HTR-8/SVneo (cell line): ENCODE measurements at regions not wholly inside any gene's neighbourhood (a gene's known extent, or its start where the extent isn't known, plus 50 kb on each side); places are given as distances from the start of the nearest gene placed in this dataset.
"Not testable (repeated sequence)": the region's sequence is repeated elsewhere in the genome, so short reads cannot be mapped to it uniquely, and the experiment has no call there.

Source experiments
- DNase-seq: peaks from one replicate; pipeline ENCODE4 v3.0.0; 2011; ENCODE audit warnings: low spot score, mixed read lengths; ENCODE audit not compliant: insufficient read length
- FAIRE-seq: peaks from 2 replicates; lab custom pipeline; 2011; peaks lifted over from hg19 to GRCh38; lab: Jason Lieb, UNC

DNA sequence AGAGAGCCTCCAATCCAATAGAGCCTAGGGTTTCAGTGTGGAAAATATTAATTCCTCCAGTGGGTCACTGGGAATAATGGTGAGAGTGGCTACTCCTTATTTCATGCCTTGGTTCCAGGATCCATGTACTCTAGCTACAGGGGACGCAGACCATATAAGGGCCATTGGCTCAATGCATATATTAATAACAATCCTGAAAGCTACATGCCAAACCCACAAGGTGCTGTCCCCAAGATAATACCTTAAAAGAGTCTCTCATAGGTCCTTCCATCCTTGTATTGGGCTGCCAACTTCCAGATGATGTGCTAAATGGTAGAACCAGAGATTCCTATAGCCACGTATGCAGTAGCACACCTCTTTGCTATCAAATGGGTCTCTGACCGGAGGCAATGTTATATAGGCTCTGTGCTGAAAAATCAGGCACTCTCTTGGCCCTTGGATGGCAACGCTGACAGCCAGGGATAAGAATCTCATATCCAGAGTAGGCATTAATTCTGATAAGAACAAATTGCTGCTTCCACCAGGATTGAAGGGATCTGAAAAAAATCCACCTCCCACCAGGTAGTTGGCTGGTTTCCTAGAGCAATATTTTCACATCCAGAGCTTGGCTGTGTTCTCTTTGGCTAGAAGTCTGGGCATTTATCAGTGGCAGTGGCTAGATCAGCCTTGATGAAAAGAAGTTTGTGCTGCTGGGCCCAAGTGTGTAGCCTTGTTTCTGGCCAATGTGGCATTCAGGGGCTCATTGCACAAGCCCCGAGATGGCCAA, 218.1 kb upstream of the MGAT5 start:
- no peak for FAIRE-seq
- no peak for DNase-seq

- DNase-seq (no peak), FAIRE-seq (no peak)
Measured at GRCh38 chr2:134039912-134040581, 213.8 kb upstream of the MGAT5 start.

GRCh38 chr2:134040626-134041172, 213.2 kb upstream of the MGAT5 start:
- not testable (repeated sequence) for DNase-seq, FAIRE-seq

DNA sequence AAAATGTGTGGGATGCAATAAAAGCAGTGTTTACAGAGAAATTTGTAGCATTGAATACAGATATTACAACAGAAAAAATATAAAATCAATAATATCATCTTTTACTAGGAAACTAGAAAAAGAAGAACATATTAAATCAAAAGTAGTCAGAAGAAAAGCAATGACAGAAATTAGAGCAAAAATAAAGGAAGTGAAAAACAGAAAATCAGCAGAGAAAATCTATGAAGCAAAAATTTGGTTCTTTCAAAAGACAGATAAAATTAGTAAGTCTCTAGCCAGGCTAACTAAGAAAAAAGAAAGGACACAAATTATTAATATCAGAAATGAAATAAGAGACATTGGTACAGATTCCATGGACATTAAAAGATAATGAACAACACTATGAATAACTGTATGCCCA, 212.0 kb upstream of the MGAT5 start:
- no peak for DNase-seq
- FAIRE-seq, result no peak

- FAIRE-seq, DNase-seq: not testable (repeated sequence)
Measured at GRCh38 chr2:134043028-134043427, 210.8 kb upstream of the MGAT5 start.

DNA sequence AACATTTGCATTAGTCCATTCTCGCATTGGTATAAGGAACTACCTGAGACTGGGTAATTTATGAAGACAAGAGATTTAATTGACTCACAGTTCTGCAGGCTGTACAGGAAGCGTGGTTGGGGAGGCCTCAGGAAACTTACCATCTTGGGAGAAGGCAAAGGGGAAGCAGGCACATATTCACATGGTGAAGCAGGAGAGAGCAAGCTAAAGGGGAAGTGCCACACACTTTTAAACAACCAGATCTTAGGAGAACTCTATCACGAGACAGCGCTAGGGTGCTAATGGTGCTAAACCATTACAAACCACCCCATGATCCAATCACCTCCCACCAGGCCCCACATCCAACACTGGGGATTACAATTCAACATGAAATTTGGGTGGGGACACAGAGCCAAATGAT, 201.7 kb upstream of the MGAT5 start:
- FAIRE-seq (no peak), DNase-seq (no peak)

- no peak for FAIRE-seq
- DNase-seq, result no peak
Measured at GRCh38 chr2:134056173-134056572, 197.7 kb upstream of the MGAT5 start.

GRCh38 chr2:134061066-134061465, 192.8 kb upstream of the MGAT5 start:
- not testable (repeated sequence) for DNase-seq, FAIRE-seq

DNA sequence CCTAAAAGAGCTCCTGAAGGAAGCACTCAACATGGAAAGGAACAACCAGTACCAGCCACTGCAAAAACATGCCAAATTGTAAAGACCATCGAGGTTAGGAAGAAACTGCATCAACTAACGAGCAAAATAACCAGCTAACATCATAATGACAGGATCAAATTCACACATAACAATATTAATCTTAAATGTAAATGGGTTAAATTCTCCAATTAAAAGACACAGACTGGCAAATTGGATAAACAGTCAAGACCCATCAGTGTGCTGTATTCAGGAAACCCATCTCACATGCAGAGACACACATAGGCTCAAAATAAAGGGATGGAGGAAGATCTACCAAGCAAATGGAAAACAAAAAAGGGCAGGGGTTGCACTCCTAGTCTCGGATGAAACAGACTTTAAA, 191.6 kb upstream of the MGAT5 start:
- not testable (repeated sequence) for FAIRE-seq

DNA sequence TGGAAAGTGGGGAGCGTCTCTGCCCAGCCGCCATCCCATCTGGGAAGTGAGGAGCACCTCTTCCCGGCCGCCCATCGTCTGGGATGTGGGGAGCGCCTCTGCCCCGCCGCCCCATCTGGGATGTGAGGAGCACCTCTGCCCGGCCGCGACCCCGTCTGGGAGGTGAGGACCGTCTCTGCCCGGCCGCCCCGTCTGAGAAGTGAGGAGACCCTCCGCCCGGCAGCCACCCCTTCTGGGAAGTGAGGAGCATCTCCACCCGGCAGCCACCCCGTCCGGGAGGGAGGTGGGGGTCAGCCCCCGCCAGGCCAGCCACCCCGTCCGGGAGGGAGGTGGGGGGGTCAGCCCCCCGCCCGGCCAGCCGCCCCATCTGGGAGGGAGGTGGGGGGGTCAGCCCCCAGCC, 190.0 kb upstream of the MGAT5 start:
- not testable (repeated sequence) for FAIRE-seq, DNase-seq

More for the DNA sequence above, 191.6 kb upstream of the MGAT5 start:
- not testable (repeated sequence) for DNase-seq

- no peak for FAIRE-seq
- DNase-seq, result no peak
Measured at GRCh38 chr2:134070281-134070741, 183.6 kb upstream of the MGAT5 start.

DNA sequence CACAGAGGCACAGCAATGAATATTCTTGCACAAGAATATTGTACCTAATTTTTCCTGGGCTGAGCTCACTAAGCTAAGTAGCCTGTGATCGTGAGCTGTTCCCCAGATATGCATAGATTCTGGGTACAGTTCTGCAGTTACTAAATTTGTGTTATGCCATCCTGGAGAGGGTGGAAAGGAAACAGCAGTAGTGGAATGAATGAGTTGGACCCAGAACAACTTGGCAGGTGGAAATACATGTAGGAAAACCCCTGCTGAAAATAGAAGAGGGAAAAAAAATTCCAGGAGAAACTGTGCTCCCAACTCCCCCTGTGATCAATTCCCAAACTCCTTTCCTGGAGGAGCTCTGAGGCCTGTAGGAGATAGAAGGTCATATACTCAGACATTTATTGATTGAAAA, 181.5 kb upstream of the MGAT5 start:
- no peak for DNase-seq
- FAIRE-seq, result no peak

DNA sequence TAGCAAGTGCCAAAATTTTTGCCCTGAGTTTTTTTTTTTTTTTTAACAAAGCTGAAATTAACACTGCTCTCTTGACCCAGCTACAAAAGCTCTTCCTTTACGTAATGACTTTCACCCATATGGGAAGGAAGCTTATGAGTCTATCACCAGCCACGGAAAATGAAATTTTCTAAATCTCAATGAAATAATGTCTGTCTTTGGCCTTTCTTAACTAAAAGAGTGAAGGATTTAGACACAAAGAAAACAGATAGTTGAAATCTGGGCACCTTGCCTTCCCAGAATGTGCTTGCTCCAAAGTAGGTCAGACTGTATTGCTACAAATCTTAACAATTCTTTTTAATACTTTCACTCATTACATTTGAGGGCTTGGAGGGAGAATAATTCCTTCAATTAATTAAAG, 180.8 kb upstream of the MGAT5 start:
- FAIRE-seq, result no peak
- DNase-seq, result no peak

GRCh38 chr2:134074619-134075018, 179.3 kb upstream of the MGAT5 start:
- FAIRE-seq (no peak), DNase-seq (no peak)

DNA sequence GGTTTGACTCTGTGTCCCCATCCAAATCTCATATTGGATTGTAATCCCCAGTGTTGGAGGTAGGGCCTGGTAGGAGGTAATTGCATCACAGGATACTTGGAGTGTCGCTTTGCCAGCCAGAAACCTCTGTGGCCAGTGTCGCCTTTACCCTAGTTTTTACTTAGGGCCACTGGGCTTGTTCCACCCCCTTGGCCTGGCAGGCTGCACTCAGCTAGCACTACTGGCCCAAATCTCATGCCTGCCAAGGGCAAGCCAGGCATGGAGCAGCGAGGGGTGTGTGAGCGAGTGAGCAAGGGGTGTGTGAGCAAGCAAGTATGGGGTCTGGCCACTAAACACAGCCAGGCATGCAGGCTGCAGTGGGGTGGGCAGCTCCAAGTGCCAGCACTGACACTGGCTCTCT, 178.7 kb upstream of the MGAT5 start:
- FAIRE-seq, result no peak
- DNase-seq, result no peak

GRCh38 chr2:134078354-134078753, 175.5 kb upstream of the MGAT5 start:
- no peak for DNase-seq

DNA sequence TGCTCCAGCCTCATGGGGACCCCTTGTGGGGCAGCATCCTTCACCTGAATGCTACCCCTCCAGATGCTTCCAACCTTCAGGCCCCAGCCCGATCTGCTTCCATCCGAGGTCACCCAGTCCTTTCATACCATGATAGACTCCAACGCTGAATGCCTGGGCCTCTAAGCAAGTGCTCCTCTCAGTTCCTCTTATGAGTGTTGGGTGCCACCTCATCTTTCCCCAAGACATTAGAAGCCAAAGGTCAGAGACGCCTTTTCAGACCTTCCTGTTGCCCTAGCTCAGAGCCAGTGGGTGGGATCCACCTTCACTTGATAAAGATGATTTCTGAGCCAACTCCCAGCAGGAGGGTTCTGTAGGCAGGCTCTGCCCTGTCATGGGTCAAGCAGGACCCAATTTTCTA, 174.5 kb upstream of the MGAT5 start:
- no peak for FAIRE-seq
- DNase-seq, result no peak

More at GRCh38 chr2:134078354-134078753, 175.5 kb upstream of the MGAT5 start:
- FAIRE-seq, result no peak

DNA sequence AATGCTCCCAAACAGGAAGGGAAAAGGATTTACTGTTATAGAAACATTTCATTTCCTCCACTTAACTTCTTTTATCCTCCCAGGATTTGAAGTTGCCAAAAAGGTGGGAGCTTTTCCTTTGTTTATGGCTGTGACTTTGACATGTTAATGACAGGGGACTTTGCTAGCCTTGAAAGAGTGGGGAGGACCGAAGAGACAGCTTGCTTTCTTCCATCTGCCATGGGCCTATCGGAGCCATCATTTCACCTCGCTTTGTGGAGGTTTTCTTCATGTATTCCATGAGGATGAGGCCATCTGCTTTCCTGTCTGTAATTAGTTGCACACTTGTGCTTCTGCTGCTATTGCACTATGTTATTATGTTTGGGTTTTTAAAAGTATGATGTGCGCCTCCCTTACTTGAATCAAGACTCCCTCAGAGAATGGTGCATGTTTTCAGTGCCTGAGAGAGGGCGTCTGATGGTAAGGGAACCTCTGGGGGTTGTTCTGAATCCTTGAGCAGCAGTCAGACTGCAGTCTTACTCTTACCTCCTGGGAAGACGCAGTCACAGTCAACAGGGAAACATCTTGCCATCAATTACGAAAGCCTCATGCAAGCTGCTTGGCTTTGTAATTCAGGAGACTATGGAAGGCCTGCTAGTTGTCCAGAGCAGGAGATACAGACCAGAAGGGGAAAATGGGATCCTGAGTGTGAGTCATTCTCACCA, 173.3 kb upstream of the MGAT5 start:
- no peak for FAIRE-seq
- no peak for DNase-seq

DNA sequence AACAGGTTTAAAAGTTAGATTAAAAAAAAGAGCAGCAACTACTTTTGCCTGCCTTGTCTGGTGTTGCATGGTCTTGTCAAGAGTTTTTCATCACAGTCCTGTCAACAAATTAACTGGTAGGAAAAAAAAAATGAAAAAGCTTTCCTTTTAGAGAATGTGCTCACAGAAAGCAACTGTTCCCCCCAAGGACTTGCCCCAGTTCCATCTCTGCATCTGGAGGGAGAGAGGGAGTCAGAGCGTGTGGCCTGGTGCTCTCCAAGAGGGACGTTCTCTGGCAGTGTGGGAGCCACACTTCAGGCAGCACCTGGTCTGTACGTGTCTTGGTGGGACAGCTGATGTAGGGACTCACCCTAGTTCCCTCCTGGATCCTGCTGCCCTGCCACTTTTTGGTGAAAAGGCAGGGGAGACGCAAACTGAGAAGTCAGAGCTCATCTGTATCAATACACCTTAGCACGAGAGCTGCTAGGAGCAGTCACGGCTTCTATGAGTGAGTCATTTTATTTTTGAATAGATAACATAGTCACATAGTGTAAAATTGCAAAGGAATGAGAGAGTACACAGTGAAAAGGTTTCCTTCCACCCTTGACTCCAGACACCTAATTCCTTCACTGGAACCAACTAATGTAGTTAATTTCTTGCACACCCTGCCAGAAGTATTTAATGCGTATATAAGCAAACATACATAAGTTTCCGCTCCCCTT, 172.5 kb upstream of the MGAT5 start:
- FAIRE-seq, result no peak
- DNase-seq, result no peak

DNA sequence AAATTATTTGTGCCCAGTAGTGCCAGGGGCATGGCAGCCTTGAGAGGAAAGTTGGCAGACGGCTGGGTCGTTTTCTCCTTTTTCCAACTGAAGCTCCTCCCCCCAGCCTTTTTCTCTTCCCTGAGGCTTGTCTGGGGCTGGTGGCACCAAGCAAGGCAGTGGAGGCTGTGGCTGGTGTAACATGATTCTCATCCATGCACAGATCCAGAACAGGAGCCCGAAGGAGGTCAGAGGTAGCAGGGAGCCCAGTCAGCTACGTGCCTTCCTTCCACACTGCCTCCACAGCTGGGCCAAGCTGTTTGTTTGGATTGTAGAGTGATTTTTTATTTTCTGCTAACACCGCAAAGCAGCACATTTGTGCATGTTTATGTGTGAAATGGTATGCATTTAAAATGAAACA, 170.3 kb upstream of the MGAT5 start:
- DNase-seq (no peak), FAIRE-seq (no peak)
